ENCODE measurements at regions not wholly inside any gene's neighbourhood (a gene's known extent, or its start where the extent isn't known, plus 50 kb on each side); places are given as distances from the start of the nearest gene placed in this dataset.

DNA sequence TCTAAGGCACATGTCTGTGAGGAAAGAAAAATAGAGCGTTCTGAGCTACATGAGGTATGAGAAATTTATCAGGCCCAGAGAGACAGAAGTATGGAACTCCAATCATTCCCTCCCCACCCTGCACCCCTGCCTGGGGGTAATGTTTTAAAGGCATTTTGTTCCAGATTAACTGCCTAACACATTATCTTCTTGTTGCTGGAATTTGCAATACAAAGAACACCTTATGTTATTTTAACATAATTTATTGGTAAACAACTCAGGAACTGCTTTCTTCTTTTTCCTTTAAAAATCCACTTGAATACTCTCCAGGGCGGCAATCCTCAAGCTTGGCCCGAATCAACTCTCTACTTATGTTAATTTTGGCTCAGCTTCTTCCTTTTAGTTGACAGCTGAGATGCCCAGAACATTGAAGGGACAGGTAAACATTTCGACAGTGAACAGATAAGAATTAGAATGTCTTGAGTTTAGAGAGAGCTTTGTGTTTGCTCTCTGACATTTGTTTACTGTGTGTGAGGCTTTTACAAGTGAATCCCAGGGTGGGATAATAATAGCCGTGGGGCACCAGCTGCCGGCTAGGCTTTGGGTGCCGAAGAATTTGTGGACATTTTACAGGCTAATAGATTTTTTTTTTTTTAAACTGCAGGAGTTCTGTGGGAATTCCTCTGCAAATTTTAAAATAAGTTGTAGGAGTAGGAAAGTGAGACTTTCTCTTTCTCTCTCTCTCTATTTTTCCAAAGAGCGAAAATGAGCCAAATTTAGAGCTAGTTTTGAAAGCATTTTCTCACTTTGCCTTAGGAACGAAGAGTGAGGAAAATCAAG is 96.4 kb upstream of the TAF11L2 start:
- no peaks in the 10 kb centered on the region for H3K36me3 Mint-ChIP-seq (ENCODE audit: insufficient read depth, unreplicated experiment)
- peaks cover 61% of the 10 kb centered on the region for H3K4me1 Mint-ChIP-seq (ENCODE audit: low read depth, unreplicated experiment)
- ChIA-PET POLR2A (interaction anchor here (0.5 to 1.6 kb wide), 2 partner anchors 69 to 96 kb away, joined by 7 to 8 read pairs; no protein-coding TSS in a partner anchor), CTCF (interaction anchor here (0.6 to 2.7 kb wide), 5 partner anchors 12 to 185 kb away, joined by 3 to 13 read pairs (median 5); partner anchors contain the start of gene BASP1)
- intact Hi-C loops (cut with micrococcal nuclease; ENCODE audit: unreplicated experiment): loop anchor here (1.0 to 5.0 kb wide), 6 partner anchors 23 to 185 kb away; no protein-coding TSS in a partner anchor
- H3K27ac Mint-ChIP-seq (ENCODE audit: unreplicated experiment): peak overlapping the region; percentile 87
- H3K27me3 Mint-ChIP-seq (ENCODE audit: insufficient read depth, unreplicated experiment): no peaks in the 10 kb centered on the region
- TF ChIP-seq, protein P1, sequence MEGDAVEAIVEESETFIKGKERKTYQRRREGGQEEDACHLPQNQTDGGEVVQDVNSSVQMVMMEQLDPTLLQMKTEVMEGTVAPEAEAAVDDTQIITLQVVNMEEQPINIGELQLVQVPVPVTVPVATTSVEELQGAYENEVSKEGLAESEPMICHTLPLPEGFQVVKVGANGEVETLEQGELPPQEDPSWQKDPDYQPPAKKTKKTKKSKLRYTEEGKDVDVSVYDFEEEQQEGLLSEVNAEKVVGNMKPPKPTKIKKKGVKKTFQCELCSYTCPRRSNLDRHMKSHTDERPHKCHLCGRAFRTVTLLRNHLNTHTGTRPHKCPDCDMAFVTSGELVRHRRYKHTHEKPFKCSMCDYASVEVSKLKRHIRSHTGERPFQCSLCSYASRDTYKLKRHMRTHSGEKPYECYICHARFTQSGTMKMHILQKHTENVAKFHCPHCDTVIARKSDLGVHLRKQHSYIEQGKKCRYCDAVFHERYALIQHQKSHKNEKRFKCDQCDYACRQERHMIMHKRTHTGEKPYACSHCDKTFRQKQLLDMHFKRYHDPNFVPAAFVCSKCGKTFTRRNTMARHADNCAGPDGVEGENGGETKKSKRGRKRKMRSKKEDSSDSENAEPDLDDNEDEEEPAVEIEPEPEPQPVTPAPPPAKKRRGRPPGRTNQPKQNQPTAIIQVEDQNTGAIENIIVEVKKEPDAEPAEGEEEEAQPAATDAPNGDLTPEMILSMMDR (IDR thresholded peaks at IDR 0.05; ENCODE audit: insufficient read depth in 1 of 2, low read depth in 1 of 2, low read length in 1 of 2, severe bottlenecking in 1 of 2, unreplicated experiment in 1 of 2): no peak
- no TSS peak for BruUV-seq (replicated peaks)
- no peaks in the 10 kb centered on the region for H3K27me3 ChIP-seq (replicated peaks; ENCODE audit: control insufficient read depth, insufficient read depth, low read length)
- H3K9me3 Mint-ChIP-seq (ENCODE audit: unreplicated experiment): peaks cover 5% of the 10 kb centered on the region
- H3K4me3 Mint-ChIP-seq (ENCODE audit: unreplicated experiment): peak overlapping the region; percentile 72
- peak; percentile 81 to 83 for DNase-seq
- H3K4me1 ChIP-seq: peaks cover 52% of the 10 kb centered on the region
- H3K4me3 ChIP-seq (ENCODE audit: low read depth, low read length): peak overlapping the region; percentile 16
- no peaks in the 10 kb centered on the region for H3K36me3 ChIP-seq (ENCODE audit: control insufficient read depth, insufficient read depth, low read length)
- 0 out of 2 replicates have a peak, but pooled peaks cover 3% of the 10 kb centered on the region for H3K9me3 ChIP-seq

DNA sequence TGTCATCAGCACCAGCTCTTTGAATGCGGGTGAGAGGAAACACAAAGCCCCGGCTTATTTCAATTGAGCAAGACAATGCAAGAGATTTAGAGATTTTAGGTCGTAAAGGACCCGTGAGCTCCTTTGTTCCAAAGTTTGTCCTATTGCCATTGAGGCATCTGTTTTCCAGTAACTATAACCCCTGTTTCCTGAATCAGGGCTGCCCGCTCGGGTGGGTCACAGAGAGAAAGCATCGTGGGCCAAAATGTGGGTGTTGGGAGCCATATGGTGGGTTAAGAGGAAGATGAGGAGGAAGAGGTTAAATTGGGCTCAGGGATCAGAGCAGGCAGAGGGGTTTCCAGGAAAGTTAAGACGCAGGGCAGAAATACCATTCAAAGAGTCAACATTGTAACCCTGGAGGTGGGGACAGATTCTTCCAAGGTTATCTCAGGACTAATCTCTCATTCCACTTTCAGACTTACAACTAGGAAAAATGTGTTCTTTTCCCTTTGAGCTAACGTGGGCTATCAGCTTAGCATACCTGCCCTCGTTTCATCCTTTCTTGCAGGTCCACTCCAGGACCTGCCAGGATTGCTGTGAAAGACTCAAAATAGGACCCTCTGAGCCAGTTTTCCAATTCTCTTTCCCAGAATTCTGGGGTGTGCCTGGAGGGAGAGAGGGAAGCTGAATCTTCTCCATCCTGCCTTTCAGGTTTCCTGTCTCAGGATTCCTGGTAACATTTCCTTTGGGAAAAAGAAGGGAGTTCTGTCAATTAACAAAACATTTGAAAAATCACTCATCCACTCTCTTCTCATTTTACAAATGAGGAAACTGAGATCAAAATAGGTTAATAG is 95.5 kb upstream of the TAF11L2 start:
- no peaks in the 10 kb centered on the region for H3K9me3 ChIP-seq
- intact Hi-C loops (cut with micrococcal nuclease; ENCODE audit: unreplicated experiment): loop anchor here (1.0 to 5.0 kb wide), 3 partner anchors 40 to 186 kb away; no protein-coding TSS in a partner anchor
- TF ChIP-seq, protein P1 (IDR thresholded peaks at IDR 0.05; ENCODE audit: insufficient read depth in 1 of 2, low read depth in 1 of 2, low read length in 1 of 2, severe bottlenecking in 1 of 2, unreplicated experiment in 1 of 2): no peak
- Mint-ChIP-seq H3K36me3 (ENCODE audit: insufficient read depth, unreplicated experiment) (no peaks in the 10 kb centered on the region), H3K9me3 (ENCODE audit: unreplicated experiment) (no peaks in the 10 kb centered on the region), H3K27me3 (ENCODE audit: insufficient read depth, unreplicated experiment) (no peaks in the 10 kb centered on the region), H3K4me1 (ENCODE audit: low read depth, unreplicated experiment) (peaks cover 65% of the 10 kb centered on the region), H3K27ac (ENCODE audit: unreplicated experiment) (peak overlapping the region; percentile 87), H3K4me3 (ENCODE audit: unreplicated experiment) (peak overlapping the region; percentile 72)
- H3K4me1 ChIP-seq: peaks cover 53% of the 10 kb centered on the region
- no peaks in the 10 kb centered on the region for H3K27me3 ChIP-seq (replicated peaks; ENCODE audit: control insufficient read depth, insufficient read depth, low read length)
- POLR2A ChIA-PET: interaction anchor here (0.5 to 1.6 kb wide), 2 partner anchors 70 to 97 kb away, joined by 7 to 8 read pairs; no protein-coding TSS in a partner anchor
- no TSS peak for BruUV-seq (replicated peaks)
- peak; percentile 55 for DNase-seq
- H3K4me3 ChIP-seq (ENCODE audit: low read depth, low read length): peak overlapping the region; percentile 16
- H3K36me3 ChIP-seq (ENCODE audit: control insufficient read depth, insufficient read depth, low read length): no peaks in the 10 kb centered on the region
- CTCF ChIA-PET: interaction anchor here (0.6 to 2.7 kb wide), 5 partner anchors 11 to 186 kb away, joined by 3 to 13 read pairs (median 5); partner anchors contain the start of gene BASP1
